Activated CD8-positive, alpha-beta memory T cell treated with anti-CD3 and anti-CD28 coated beads for 24 hours (primary cell): ENCODE measurements at regions not wholly inside any gene's neighbourhood (a gene's known extent, or its start where the extent isn't known, plus 50 kb on each side); places are given as distances from the start of the nearest gene placed in this dataset.
"Not testable (repeated sequence)": the region's sequence is repeated elsewhere in the genome, so short reads cannot be mapped to it uniquely, and the experiment has no call there.

Experiments used
- DNase-seq: peaks from one replicate; pipeline ENCODE4 v3.0.0-alpha.2; 2020

DNA sequence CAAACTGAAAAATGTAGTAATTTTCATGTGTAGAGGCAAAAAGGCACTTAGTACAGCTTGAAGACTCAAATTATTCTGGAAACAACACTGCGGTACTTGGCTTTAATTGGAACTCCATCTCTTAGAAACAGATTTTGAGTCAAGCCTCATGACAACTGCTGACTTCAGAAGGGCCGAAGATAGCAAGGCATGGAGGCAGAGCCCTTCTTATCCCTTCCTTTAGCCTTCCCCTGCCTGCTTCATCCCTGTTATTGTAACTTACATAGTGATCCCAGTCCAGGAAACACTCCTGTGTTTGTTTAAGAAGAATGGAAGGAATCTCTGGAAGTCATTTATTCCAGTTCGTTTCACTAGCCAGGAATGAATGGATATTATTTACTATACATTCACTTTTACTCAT, 110.9 kb upstream of the FAM98A start:
- DNase-seq, result no peak

DNA sequence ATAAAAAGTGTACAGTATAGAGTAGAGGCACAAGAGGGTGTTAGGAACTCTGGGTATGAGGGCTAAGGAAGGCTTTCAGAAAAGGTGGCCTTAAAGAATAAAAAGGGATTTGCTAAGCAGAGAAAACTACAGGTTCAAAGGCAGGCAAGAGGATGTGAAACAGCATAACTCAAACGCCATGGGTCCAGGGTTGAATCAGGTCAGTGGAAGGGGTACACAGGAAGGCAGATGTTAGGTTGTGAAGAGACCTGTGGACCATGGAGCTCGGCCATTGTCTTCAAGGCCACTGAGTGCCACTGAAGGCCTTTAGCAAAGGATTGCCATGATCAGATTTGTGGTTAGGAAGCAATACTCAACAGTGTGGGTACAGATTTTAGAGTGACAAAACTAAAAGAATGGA, 108.2 kb upstream of the FAM98A start:
- no peak for DNase-seq

DNA sequence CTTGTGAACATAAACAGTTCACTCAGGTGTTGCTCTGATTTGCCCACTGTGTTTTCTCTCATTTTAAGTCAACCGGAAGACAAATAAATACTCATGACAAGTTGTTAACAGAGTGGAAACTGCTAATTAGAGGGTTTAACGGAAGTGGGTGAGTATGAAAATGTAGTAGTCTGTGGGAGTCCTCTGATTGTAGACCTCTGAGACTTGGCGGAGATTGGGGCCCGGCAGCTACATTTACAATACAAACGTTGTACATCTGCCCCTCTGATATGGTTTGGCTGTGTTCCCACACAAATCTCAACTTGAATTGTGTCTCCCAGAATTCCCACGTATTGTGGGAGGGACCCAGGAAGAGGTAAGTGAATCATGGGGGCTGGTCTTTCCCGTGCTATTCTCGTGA, 107.3 kb upstream of the FAM98A start:
- DNase-seq, result no peak

DNA sequence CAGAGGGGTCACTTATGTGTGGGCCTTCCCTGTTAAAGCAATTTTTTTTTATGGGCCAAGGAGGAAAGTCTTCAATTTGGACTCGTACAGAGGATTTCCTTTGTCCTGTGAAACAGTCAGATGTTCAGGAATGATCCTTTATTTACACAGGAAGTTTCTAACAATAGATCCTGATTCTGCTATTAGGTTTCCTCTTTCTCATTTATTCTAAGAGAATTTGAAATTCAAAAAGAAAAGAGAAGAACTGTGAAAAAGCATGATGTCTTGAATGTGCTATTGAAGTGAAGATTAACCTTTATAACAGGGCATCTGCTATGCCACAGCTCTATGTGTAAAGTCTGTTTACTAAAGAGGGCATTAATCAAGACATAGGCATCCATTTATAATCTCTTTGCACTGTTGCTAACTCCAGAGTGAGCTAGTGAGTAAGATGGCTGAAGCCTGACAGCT, 105.3 kb upstream of the FAM98A start:
- no peak for DNase-seq

DNA sequence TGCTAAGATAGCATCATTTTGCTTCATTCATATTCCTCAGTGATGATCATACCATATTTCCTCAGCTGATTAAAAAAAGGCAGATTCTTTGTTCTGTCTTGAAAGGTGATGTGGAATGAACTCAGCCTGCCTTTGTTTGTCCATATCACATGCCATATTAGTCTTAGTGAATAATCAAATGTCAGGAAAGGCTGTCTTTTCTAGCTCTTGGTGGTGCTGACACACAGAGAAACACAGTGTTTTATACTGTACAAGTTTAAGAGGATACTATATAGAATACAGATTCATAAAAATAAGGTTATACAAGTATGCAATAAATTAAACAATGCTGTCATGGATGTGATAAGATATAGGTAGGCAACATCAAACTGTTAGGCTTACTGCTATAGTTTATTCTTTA, 97.1 kb upstream of the FAM98A start:
- no peak for DNase-seq

DNA sequence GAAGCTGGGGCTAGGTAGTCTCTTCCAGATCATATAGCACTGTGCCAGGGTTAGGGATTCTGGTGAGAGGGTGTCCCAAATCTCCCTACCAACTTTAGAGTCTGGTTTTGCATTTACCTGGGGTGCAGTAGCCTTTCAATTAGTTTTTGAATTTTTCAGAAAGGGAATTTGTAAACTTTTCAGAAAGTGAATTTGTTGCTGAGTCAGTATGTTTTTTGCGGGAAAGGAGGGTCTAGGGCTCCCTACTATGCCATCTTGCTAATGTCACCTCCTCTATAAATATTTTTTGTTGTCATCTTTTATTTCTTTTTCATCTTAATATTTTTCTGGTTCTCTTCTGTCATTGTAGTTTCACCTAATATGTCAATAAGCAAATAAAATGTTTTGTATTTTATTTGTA, 95.8 kb upstream of the FAM98A start:
- no peak for DNase-seq

DNA sequence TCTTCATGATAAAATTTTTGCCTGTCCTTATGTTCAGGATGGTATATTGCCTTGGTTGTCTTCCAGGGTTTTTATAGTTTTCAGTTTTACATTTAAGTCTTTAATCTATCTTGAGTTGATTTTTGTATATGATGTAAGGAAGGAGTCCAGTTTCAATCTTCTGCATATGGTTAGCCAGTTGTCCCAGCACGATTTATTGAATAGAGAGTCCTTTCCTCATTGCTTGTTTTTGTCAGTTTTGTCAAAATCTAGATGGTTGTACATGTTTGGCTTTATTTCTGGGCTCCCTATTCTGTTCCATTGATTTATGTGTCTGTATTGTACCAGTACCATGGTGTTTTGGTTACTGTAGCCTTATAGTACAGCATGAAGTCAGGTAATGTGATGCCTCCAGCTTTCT, 91.6 kb upstream of the FAM98A start:
- DNase-seq, result not testable (repeated sequence)

DNA sequence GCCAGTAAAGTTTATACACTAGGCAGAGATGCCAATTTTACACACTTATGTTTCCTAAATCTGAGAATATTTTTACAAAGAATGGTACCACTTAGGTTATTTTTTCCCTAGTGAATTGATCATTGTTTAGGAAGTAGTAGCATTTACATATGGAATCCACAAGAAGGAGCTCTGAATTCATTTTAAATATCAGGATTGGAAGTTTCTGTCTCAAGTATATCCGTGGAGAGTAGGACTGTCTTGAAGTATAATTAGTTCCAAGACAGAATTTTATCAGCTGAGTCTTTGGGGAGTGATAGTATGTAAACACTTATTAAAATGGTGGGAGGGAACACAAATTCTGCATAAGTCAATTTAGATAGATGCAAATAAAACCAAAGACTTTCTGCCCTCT, 82.3 kb upstream of the FAM98A start:
- no peak for DNase-seq

DNA sequence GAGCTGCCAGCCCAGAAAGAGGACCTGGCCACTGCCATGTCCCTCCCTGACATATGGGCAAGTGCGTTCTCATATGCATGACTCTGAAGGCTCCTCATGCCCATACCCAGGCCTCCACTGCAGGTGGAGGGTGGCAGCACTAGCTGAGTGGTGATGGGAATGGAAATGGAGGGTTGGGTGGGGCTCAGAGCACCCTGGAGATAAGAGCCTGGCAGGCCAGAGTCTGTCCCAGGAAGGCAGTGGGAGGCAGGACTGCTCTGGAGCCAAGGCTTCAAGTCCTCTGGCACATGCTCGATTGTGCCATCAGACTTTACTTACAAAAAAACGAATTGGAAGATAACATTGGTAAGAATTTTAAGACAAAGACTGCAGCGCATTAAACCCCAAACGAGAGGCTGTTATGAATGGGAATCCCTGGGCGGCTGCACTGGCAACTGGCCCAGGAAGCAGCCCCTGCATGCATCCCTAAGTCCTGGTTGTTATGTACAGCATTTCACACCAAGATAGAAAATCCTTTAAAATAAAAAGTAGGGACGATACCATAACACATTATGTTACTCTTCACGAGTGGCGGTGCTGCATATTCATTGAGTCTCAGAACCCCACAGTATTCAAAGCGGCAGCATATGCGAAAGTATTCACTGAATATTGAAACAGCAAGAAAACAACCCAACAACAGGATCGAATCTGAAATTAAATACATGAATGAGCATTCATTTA, 81.7 kb upstream of the FAM98A start:
- no peak for DNase-seq

DNA sequence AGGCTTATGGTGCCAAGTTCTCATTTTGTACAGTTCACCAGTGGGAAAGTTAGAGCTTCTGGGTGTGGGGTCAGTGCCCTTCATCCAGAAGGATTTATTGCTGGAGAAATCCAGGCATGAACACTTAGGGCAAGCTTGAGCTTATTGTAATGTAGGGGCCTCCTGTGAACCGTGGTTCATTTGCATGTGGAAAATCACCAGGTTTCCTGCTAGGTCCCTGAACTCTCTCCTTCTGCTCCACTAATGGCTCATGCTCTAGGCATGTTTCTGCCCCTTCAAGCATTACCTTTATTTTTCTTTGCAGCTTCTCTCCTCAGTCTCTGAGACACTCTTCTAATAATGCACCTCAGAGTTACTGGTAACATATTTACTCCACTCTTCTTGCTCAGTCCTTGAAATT, 79.3 kb upstream of the FAM98A start:
- DNase-seq, result no peak

DNA sequence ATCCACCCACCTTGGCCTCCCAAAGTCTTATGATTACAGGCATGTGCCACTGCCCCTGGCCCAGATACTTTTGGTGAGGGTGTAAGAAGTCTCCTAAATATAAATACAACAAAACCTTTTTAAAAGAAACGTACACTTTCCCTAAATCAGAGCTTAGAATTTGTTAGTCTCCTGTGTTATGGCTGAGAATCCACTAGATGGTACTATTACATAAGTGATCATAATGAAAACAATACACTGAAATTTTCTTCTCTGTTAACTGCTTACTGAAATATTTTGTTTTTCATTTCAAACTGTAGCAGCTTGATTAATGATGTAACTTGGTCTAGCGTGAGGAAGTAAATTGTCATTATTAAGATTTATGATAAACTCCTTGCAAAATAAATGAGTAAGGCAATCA, 74.8 kb upstream of the FAM98A start:
- no peak for DNase-seq

DNA sequence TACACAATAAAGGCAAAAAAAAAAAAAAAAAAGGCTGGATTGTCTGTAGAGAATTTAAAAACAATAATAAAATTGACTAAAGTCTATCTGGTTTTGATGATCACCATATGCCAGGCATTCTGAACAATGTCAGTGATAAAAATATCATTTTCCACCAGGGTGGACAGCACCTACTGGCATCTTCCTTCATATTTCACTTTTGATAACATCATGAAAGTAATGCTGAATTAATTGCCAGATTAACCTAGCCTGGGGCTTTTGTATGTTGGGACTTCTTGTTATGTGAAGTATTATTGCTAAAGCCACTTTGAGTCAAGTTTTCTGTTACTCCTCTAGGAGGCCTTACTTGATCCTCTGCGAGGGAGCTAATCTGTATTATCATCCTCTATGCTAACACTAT, 73.8 kb upstream of the FAM98A start:
- DNase-seq, result no peak

DNA sequence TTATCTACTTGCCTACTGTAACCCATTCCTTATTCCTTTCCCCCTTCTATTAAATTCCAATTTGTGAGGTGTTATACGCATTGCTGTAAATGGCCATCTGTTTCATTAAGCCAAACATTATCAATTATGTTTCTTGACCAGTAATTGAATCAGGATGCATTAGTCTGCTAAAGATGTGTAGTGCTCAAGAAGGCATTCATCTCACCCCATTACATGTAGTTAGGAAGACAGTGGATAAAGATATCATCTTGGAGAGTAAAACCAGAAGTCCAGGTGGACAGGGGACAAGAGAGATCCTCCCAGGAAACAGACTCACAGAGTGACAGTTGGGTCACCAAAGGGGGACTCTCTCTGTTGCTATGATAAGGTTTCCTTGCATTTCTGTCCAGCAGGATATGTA, 73.3 kb upstream of the FAM98A start:
- DNase-seq, result no peak

DNA sequence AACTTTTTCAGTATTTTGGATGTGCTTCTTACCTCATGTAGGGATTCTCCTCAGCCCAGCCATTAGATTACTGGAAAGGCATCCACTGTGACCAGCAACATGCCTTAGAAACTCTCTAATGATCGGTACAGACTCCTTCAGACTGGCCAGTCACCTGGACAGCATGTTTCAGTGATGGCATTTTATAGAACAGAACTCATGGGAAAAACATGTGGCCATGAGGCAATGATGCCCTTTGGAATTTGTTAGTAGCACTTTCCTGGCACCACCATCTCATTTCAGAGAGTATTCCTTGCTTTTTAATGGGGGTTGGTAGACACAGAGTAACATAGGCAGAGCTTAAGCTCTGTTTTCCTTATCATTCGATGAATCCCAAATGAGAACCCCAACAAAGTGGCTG, 72.1 kb upstream of the FAM98A start:
- no peak for DNase-seq

DNA sequence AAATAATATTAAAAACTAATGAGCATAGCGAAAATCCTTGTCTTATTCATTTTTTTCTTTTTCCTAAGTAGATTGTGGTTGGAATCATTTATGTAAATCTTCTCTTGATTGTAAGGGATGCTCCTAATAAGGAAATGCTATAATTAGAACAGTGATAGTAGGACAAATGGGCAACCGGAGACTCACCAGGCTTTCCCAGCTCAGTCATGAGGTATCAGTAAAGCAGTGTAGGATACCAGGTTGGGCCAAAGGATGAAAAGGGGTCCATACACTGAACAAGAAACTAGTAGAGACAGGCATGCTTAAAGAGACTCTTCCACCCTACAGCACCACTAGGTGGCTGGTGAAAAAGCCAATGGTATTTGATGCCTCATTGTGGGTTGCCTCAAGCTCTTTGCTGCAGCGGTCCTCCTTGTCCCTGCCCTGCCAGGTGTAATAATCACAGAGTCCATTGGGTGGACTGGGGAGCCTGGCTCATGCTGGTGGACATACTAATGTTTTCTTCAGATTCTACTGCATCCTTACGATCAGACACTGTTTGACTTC, 71.4 kb upstream of the FAM98A start:
- DNase-seq, result no peak

DNA sequence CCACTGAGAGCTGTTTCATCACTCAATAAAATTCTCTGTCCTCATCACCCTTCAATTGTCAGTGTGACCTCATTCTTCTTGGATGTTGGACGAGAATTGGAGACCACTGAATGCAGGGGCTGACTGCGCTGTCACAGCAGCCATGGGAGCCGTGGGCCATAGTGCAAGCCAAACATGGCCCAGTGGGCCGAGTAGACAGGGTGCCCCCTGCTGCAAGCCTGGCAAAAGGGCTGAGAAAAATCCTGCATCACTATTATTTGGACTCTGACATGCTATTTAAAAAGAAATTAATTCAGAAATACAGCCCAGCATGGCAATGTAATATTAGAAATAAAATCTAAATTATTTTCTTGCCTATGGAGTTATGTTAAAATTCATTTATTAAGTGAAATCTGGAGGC, 67.8 kb upstream of the FAM98A start:
- no peak for DNase-seq

DNA sequence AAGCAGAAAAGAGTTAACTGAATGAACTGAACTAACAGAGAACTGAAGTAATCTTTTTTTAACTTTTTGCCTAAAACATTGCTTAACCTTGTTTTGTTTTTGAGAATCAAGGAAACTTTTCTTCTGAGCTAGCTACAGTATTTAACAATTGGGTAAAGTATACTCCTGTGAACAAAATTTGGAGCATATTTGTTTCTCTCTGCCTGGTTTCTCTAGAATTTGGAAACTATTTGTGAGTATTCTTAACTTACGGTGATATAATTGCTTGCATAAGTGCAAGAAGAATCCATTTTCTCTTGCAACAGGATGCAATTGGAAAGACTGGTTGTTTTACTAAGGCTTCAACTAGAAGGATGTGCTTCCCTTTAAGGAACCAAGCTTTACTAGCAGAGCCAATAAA, 65.9 kb upstream of the FAM98A start:
- no peak for DNase-seq

DNA sequence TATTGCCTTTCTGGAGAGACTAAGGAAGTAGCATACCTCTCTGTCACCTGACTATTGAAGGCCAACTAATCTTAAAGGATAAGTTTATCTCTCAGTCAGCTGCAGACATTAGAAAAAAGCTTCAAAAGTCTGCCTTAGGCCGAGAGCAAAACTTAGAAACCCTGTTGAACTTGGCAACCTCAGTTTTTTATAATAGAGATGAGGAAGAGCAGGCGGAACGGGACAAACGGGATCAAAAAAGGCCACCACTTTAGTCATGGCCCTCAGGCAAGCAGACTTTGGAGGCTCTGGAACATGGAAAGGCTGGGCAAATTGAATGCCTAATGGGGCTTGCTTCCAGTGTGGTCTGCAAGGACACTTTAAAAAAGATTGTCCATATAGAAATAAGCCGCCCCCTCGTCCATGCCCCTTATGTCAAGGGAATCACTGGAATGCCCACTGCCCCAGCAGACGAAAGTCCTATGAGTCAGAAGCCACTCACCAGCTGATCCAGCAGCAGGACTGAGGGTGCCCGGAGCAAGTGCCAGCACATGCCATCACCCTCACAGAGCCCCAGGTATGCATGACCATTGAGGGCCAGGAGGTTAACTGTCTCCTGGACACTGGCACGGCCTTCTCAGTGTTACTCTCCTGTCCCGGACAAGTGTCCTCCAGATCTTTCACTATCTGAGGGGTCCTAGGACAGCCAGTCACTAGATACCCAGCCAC, 61.5 kb upstream of the FAM98A start:
- no peak for DNase-seq

DNA sequence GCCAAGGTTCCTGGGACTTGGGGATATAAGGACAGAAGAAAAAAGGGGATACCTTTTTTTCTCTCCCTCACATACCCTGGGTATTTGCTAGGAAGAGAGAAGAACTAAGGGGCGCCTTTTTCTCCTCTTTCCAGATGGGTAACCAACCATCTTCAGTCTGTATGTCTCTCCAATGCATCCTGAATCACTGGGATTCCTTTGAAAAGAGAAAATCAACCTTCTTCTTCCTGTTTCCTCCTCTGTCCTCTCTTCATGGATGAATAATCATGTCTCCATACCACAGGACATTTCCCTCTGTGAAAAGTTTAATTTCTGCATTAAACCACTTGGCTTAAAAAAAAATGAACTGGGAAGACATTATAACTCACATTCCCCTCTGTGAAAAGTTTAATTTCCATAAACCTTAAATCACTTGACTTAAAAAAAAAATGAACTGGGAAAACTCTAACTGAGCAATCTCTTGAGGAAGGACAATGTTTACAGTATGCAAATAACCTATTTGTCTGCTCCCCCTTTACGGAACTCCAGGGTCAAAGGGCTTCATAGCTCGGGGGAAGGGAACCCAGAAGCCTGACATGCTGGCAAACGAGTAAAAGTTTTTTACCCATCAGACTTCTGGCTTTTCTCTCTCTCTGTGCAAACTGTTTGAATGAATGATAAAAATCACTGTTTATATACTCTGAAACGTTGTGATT, 56.7 kb upstream of the FAM98A start:
- DNase-seq, result no peak

DNA sequence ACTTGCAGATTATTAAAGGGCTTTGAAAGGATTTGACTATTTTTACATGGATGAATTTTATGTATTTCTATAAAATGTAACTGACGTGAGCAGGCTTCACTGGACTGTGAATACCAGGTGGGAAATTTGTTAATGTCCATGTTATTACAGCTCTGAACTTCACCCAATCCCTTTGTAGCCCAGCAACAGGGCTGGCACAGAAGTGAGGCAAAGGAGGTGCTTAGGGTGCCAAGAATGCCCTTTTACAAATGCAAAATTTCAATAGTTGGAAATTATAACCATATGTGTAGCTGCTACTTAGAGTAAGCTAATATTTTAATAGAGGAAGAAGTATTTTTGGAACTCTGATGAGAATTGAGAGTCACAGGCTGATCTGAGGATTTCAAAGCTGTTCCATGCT, 53.7 kb upstream of the FAM98A start:
- no peak for DNase-seq

DNA sequence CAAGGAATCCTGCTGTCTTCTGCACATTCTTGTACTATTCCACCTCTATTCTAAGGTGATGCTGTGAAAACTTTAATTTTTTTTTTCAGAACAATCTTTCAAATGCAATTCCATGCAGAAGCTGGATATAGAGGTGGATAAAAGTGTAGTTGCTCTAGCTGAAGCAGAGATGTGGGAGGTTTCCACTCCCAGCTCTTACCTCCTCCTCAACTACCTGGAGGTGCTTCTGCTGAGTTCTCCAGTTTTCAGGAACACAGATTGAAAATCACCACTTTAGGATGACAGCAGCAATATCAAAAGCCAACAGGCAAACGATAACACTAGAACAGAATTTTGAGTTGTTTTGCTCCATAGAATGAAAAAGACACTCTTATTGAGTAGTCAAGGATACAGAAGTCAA, 51.1 kb upstream of the FAM98A start:
- no peak for DNase-seq
